Mesothelial cell of epicardium (in vitro differentiated cells): ENCODE measurements at regions not wholly inside any gene's neighbourhood (a gene's known extent, or its start where the extent isn't known, plus 50 kb on each side); places are given as distances from the start of the nearest gene placed in this dataset.

Experiments used
- DNase-seq, 2 experiments: peaks; one replicate each; pipeline ENCODE4 v3.0.0; 2021; ENCODE audit warnings: low spot score in 2 of 2; ENCODE audit not compliant: unreplicated experiment in 2 of 2
- H3K27ac Mint-ChIP-seq: 2 replicates; pipeline ENCODE4 v1.8.0; 2021; ENCODE audit warnings: mixed read lengths
- H3K27me3 Mint-ChIP-seq: 2 replicates; pipeline ENCODE4 v1.8.0; 2021; ENCODE audit warnings: low read depth, mixed read lengths
- H3K36me3 Mint-ChIP-seq: 2 replicates; pipeline ENCODE4 v1.8.0; 2021; ENCODE audit warnings: mixed read lengths
- H3K4me1 Mint-ChIP-seq: 2 replicates; pipeline ENCODE4 v1.8.0; 2021; ENCODE audit warnings: mixed read lengths
- H3K4me3 Mint-ChIP-seq: 2 replicates; pipeline ENCODE4 v1.8.0; 2021; ENCODE audit warnings: mild to moderate bottlenecking, moderate library complexity, mixed read lengths
- H3K9me3 Mint-ChIP-seq: 2 replicates; pipeline ENCODE4 v1.8.0; 2021; ENCODE audit warnings: mixed read lengths
- CTCF ChIP-seq: fragments of 200-600 bp; sonication (generic); IDR thresholded peaks from one replicate; pipeline ENCODE4 v1.5.0; 2021; ENCODE audit warnings: antibody characterized with exemption; ENCODE audit not compliant: unreplicated experiment

- H3K9me3 Mint-ChIP-seq: peaks cover 5% of the 10 kb centered on the region
- TF ChIP-seq CTCF: no peak
- DNase-seq: no peak
- no peaks in the 10 kb centered on the region for H3K27me3 Mint-ChIP-seq
- H3K27ac Mint-ChIP-seq: peak overlapping the region; percentile 74
- no peaks in the 10 kb centered on the region for H3K36me3 Mint-ChIP-seq
- no peak overlapping the region for H3K4me3 Mint-ChIP-seq
- H3K4me1 Mint-ChIP-seq: peaks cover 33% of the 10 kb centered on the region
Observed at GRCh38 chr3:177816667-177817208, 619.5 kb upstream of the TBL1XR1 start.

GRCh38 chr3:177817751-177818150, 620.5 kb upstream of the TBL1XR1 start:
- no peaks in the 10 kb centered on the region for H3K36me3 Mint-ChIP-seq
- peaks cover 40% of the 10 kb centered on the region for H3K4me1 Mint-ChIP-seq
- peak overlapping the region; percentile 3 for H3K27ac Mint-ChIP-seq
- no peak for TF ChIP-seq CTCF
- H3K9me3 Mint-ChIP-seq: peaks cover under 1% of the 10 kb centered on the region
- no peaks in the 10 kb centered on the region for H3K27me3 Mint-ChIP-seq
- DNase-seq: no peak
- H3K4me3 Mint-ChIP-seq: no peak overlapping the region

GRCh38 chr3:177818712-177819240, 621.5 kb upstream of the TBL1XR1 start:
- Mint-ChIP-seq H3K4me1 (peaks cover 47% of the 10 kb centered on the region), H3K36me3 (no peaks in the 10 kb centered on the region), H3K27me3 (no peaks in the 10 kb centered on the region), H3K27ac (no peak overlapping the region), H3K4me3 (no peak overlapping the region), H3K9me3 (no peaks in the 10 kb centered on the region)
- no peak for TF ChIP-seq CTCF
- DNase-seq: no peak

- Mint-ChIP-seq H3K4me1 (peaks cover 56% of the 10 kb centered on the region), H3K27ac (no peak overlapping the region), H3K27me3 (no peaks in the 10 kb centered on the region), H3K36me3 (no peaks in the 10 kb centered on the region), H3K9me3 (no peaks in the 10 kb centered on the region), H3K4me3 (no peak overlapping the region)
- DNase-seq: no peak
- no peak for TF ChIP-seq CTCF
Observed at GRCh38 chr3:177820683-177821316, 623.5 kb upstream of the TBL1XR1 start.

GRCh38 chr3:177822681-177823096, 625.4 kb upstream of the TBL1XR1 start:
- peak overlapping the region; percentile 60 for H3K27ac Mint-ChIP-seq
- H3K36me3 Mint-ChIP-seq: no peaks in the 10 kb centered on the region
- peaks cover 47% of the 10 kb centered on the region for H3K4me1 Mint-ChIP-seq
- H3K27me3 Mint-ChIP-seq: no peaks in the 10 kb centered on the region
- TF ChIP-seq CTCF: no peak
- H3K4me3 Mint-ChIP-seq: no peak overlapping the region
- no peaks in the 10 kb centered on the region for H3K9me3 Mint-ChIP-seq
- no peak for DNase-seq
